ENCODE measurements at regions not wholly inside any gene's neighbourhood (a gene's known extent, or its start where the extent isn't known, plus 50 kb on each side); places are given as distances from the start of the nearest gene placed in this dataset.

DNA sequence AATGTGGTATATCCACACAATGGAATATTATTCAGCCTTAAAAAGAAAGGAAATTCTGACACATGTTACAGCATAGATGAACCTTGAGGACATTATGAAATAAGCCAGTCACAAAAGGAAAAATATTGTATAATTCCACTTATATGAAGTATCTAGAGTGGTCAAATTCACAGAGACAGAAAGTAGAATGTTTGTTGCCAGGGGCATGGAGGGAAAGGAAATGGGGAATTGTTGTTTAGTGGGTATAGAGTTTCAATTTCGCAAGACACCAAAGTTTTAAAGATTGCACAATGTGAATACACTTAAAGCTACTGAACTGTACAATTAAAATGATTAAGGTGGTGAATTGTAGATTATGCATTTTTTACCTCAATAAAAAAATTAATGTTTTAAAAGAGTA, 92.9 kb downstream of the TXNL1 start:
- Histone ChIP-seq H3K27ac (no peak overlapping the region), H3K4me3 (no peak overlapping the region)
- TF ChIP-seq, protein P1, sequence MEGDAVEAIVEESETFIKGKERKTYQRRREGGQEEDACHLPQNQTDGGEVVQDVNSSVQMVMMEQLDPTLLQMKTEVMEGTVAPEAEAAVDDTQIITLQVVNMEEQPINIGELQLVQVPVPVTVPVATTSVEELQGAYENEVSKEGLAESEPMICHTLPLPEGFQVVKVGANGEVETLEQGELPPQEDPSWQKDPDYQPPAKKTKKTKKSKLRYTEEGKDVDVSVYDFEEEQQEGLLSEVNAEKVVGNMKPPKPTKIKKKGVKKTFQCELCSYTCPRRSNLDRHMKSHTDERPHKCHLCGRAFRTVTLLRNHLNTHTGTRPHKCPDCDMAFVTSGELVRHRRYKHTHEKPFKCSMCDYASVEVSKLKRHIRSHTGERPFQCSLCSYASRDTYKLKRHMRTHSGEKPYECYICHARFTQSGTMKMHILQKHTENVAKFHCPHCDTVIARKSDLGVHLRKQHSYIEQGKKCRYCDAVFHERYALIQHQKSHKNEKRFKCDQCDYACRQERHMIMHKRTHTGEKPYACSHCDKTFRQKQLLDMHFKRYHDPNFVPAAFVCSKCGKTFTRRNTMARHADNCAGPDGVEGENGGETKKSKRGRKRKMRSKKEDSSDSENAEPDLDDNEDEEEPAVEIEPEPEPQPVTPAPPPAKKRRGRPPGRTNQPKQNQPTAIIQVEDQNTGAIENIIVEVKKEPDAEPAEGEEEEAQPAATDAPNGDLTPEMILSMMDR (IDR thresholded peaks at IDR 0.05), result no peak
- DNase-seq (ENCODE audit: low spot score), result no peak

DNA sequence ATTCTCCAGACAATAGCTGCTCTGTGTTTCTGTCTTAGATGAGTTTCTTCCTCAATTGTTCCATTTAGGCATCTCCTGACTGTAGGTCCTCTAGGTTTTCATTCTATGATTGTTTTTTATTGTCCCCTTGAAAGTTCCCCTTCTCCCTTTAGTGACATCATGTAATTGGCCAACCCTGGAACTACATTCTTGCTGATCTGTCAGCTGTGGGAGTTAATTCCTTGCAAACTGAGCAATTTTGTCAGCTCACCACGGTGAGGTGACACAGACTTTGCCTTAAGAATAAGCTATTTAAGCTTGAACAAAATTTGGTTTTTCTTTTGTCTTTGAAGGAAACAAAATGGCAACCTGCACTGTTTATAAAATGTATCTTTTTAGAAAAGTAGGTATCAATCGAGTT, 95.9 kb downstream of the TXNL1 start:
- no peak overlapping the region for H3K27ac ChIP-seq
- no peak overlapping the region for H3K4me3 ChIP-seq
- TF ChIP-seq, protein P1 (IDR thresholded peaks at IDR 0.05), result no peak
- DNase-seq (ENCODE audit: low spot score), result no peak

DNA sequence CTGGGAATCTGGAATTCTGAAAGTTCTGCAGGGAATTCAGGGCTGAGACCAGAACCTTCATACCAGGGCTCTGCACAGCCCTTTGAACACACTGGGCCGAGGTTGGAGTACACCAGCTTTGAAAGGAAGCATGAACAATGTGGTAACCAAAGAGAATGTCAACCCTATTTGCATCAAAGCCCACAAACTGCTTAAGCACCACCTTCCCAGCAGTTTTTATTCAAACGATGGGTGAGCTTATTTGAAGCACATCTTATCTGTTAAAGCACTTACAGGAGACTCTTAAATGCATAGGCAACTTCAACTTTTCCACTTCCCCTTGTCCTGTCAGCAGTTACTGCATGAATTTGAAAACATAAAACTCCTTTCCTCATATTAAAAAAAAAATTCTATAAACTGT, 96.6 kb downstream of the TXNL1 start:
- no peak overlapping the region for H3K27ac ChIP-seq
- TF ChIP-seq, protein P1 (IDR thresholded peaks at IDR 0.05), result no peak
- no peak for DNase-seq (ENCODE audit: low spot score)
- H3K4me3 ChIP-seq, result no peak overlapping the region

DNA sequence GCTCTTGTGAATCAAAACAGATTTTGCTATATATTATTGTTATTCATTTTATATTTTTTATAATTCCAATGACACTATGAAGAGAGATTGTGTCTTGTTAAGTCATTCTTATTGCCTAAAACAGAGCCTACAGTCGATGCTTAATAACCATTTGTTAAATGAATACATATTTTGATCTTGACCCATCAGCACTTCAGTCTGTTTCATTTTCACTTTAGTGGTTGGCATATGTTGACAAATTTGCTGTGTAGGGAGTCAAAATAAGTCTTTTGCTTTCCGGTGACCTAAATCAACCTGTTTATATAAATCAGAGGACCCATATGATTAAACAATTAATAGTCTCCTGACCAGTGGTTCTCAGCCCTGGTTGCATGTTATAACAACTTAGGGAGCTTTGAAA, 97.1 kb downstream of the TXNL1 start:
- Histone ChIP-seq H3K4me3 (no peak overlapping the region), H3K27ac (no peak overlapping the region)
- TF ChIP-seq, protein P1 (IDR thresholded peaks at IDR 0.05), result no peak
- DNase-seq (ENCODE audit: low spot score), result no peak

DNA sequence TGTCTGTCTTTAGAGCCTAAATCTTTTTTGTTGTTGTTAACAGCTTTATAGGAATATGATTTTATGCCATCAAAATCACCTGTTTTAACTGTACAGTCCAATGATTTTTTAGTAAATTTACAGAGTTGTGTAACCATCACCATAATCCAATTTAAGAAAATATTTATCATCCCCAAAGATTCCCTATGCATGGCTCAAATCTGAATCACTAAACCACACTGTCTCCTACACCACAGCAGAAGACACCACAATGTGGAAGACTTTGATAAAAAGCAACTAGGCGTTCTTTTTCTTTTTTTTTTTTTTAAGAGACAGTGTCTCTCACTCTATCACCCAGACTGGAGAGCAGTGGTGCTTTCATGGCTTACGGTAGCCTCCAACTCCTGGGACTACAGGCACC, 99.6 kb downstream of the TXNL1 start:
- H3K4me3 ChIP-seq, result no peak overlapping the region
- TF ChIP-seq, protein P1 (IDR thresholded peaks at IDR 0.05), result no peak
- DNase-seq (ENCODE audit: low spot score), result no peak
- no peak overlapping the region for H3K27ac ChIP-seq

DNA sequence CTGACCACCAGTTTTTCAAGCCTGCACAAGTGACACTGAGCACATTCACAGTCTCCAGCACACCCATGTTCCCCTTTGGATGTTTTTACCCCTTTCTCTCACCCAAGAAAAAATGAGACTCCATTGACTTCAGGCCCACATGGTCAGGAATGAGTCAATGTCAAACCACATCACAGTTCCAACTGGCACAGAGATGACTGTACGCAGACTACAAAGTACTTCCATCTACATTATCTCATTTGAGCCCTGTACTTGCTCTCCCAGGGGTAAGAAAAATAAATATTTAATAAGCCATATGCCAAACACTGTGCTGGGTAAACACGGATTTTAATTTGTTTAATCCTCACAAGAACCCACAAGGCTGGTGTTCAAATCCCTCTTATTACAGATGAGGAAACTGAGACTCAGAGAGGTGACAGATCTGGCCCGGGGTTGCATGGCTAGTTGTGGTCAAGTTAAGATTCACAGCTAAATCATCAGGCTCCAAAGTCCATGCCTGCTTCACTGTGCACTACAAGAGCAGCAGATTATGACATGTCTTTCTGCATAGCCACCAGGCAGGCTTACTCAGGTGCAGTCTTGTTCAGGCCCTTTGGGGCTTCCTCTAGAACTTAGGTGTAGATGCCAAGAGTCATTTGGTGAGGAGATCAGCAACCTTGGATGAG, 106.1 kb downstream of the TXNL1 start:
- TF ChIP-seq, protein P1 (IDR thresholded peaks at IDR 0.05), result no peak
- H3K27ac ChIP-seq, result no peak overlapping the region
- DNase-seq (ENCODE audit: low spot score), result no peak
- H3K4me3 ChIP-seq, result no peak overlapping the region

DNA sequence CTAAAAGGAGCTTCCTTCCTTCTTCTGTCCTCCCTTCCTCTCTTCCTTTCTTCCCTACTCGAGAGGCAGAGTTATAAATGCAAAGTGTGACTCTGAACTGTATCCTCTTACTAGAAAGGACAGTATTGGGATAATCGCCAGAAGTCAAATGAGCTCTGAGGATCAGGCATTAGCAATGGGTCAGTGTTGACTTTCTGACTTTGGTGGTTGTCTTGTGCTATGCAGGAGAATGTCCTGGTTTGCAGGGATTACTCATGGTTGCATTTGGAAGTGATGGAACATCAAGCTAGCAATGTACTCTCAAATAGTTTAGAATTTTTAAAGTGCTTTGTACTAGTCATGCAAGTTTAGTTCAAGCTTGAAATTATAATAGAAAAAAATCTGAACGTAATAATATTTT, 115.6 kb downstream of the TXNL1 start:
- no peak for DNase-seq (ENCODE audit: low spot score)
- TF ChIP-seq, protein P1 (IDR thresholded peaks at IDR 0.05), result no peak
- no peak overlapping the region for H3K4me3 ChIP-seq
- no peak overlapping the region for H3K27ac ChIP-seq
